Muscle of leg (tissue), 3 donors: ENCODE measurements at regions not wholly inside any gene's neighbourhood (a gene's known extent, or its start where the extent isn't known, plus 50 kb on each side); places are given as distances from the start of the nearest gene placed in this dataset.
"Not testable (repeated sequence)": the region's sequence is repeated elsewhere in the genome, so short reads cannot be mapped to it uniquely, and the experiment has no call there.

ENCODE experiments used
- DNase-seq: peaks from one replicate; pipeline ENCODE4 v3.0.0; 2013
- H3K27ac ChIP-seq: one replicate; pipeline ENCODE4 v1.5.1; 2013; ENCODE audit warnings: mild to moderate bottlenecking, low read length, control low read depth
- H3K27me3 ChIP-seq: one replicate; pipeline ENCODE4 v1.6.1; 2013; ENCODE audit warnings: low read length; ENCODE audit not compliant: control insufficient read depth, insufficient read depth
- H3K36me3 ChIP-seq: one replicate; pipeline ENCODE4 v1.6.1; 2013; ENCODE audit warnings: low read length; ENCODE audit not compliant: control insufficient read depth, insufficient read depth
- H3K4me1 ChIP-seq: one replicate; pipeline ENCODE4 v1.6.1; 2013; ENCODE audit warnings: low read length; ENCODE audit not compliant: control insufficient read depth, insufficient read depth
- H3K4me3 ChIP-seq: one replicate; pipeline ENCODE4 v1.5.1; 2013; ENCODE audit warnings: low read length, control low read depth
- H3K9me3 ChIP-seq: replicated peaks from 2 replicates; pipeline ENCODE4 v1.6.1; 2013; ENCODE audit warnings: low read depth, low read length; ENCODE audit not compliant: control insufficient read depth
- WGBS: methylation state at CpG from one replicate; pipeline ENCODE4 v1.1.5; 2013; ENCODE audit warnings: missing lambda C conversion rate; ENCODE audit not compliant: insufficient coverage; 5-methylcytosine and 5-hydroxymethylcytosine counted together

DNA sequence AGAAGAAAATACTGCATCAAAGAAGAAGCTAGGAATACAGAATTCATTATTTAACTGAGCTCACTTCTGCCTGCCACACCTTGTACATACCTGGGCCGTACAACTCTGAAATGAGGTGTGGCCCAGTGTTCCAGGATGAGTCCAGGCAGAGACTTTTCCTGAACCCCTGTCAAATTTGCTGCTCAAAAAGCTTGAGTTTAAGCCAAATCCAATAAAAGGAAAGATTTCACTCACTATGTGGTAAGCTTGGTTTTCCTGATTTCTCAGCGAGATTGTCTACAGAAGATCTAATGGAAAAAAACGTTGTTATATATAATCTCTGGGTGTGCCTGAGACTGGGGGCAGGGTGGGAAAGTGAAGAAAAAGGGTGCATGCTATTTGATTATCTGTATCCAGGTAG lies 72.1 kb upstream of the EGFR start:
- Histone ChIP-seq H3K4me3 (no peak overlapping the region), H3K27ac (no peak overlapping the region), H3K27me3 (no peaks in the 10 kb centered on the region), H3K9me3 (no peaks in the 10 kb centered on the region), H3K36me3 (no peaks in the 10 kb centered on the region), H3K4me1 (no peaks in the 10 kb centered on the region)
- DNase-seq = no peak
- WGBS = no CpG with 5 or more reads among the region's 3 CpGs

DNA sequence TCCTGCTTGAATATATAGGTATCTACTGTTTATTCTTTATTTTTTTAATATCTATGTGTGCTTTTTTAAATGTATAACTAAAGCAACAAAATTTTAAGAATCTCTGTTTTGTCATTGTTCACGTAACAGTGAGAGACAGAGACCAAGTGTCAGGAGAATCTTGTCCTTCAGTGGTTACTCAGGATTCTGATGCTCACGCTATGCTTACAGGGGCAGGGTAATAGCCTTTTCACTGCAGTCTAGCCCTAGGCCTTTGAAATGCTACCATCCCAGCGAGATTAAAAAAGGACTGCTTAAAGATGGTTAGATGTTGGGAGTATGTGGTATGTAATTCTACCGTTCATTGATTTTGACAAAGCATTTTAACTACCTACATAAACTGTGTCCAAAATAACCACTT lies 71.6 kb upstream of the EGFR start:
- Histone ChIP-seq H3K27me3 (no peaks in the 10 kb centered on the region), H3K36me3 (no peaks in the 10 kb centered on the region), H3K27ac (no peak overlapping the region), H3K4me3 (no peak overlapping the region), H3K9me3 (no peaks in the 10 kb centered on the region), H3K4me1 (no peaks in the 10 kb centered on the region)
- 93% methylated on average over 2 of the region's 4 CpGs for WGBS
- DNase-seq = no peak

DNA sequence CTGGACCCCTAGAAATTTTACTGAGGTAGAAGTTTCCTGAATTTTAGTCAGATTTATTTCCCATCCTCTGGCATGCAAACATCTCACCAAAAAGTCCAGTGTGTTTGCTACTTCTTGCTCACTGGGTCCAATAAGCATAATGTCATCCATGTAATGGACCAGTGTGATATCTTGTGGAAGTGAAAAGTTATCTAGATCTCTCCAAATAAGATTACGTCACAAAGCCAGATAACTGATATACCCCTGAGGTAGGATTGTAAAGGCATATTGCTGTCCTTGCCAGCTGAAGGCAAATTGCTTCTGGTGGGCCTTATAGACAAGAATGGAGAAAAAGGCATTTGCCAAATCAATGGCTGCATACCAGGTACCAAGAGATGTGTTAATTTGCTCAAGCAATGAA lies 69.3 kb upstream of the EGFR start:
- not testable (repeated sequence) for H3K4me3 ChIP-seq, H3K4me1 ChIP-seq, H3K27ac ChIP-seq, DNase-seq, H3K27me3 ChIP-seq, H3K36me3 ChIP-seq, H3K9me3 ChIP-seq
- WGBS = no CpG with 5 or more reads among the region's 1 CpG

DNA sequence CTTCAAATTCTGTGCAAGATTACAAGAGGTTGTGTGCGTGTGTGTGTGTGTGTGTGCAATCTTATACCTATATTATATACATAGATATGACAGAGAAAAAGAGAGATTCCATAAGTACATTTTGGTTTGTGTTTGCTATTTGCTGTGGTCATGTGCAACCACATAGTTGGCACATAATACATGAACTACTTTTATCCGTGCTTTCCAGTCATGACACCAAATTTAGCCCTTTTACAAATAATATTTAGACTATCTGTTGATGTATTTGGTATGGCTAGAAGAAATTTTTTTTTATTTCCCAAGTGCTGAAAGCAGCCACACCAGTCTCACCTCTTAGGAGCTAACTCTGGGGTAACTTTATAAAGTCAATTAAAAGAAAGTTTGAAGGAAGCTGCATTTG lies 63.5 kb upstream of the EGFR start:
- H3K36me3 ChIP-seq = no peaks in the 10 kb centered on the region
- H3K4me1 ChIP-seq = no peaks in the 10 kb centered on the region
- H3K9me3 ChIP-seq = no peaks in the 10 kb centered on the region
- no CpG with 5 or more reads among the region's 2 CpGs for WGBS
- no peak for DNase-seq
- no peak overlapping the region for H3K4me3 ChIP-seq
- H3K27me3 ChIP-seq = peaks cover 3% of the 10 kb centered on the region
- H3K27ac ChIP-seq = no peak overlapping the region

DNA sequence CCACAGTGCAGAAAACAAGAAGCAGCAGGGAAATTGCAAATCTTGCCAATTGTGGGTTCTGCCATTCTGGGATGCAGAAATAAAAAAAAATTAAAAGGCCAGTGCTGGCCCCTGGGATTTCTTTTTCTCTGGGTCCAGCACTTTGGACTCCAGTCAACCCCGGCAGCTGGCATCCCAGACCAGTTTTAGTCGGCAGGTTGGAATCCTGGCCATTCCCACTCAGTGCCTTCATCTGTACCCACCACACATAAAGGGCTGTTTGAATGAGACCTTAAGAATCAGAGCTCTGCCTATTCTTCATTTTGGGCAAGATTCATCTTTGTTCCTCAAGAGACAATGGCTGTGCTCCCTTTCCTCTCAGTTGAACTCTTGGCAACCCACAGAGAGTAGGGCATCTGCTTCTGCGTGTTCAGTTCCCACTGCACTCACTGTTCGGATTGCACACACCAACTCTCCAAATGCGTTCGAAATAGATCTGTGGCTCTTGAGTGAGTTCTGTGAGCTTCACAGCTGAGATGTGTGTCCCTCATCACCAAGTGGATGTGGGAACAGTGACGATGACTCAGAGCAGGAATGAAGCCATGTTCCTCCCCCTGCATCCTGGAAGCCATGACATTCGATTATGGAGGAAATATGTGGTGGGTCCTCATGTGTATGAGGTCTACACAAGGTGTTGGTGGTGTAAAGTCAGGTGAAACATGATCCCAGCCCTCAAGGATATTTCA lies 63.0 kb upstream of the EGFR start:
- no peak for DNase-seq
- whole genome bisulfite sequencing = 66% methylated on average over 4 of the region's 8 CpGs
- no peaks in the 10 kb centered on the region for H3K9me3 ChIP-seq
- H3K4me1 ChIP-seq = no peaks in the 10 kb centered on the region
- no peaks in the 10 kb centered on the region for H3K36me3 ChIP-seq
- H3K27ac ChIP-seq = no peak overlapping the region
- no peak overlapping the region for H3K4me3 ChIP-seq
- peaks cover 3% of the 10 kb centered on the region for H3K27me3 ChIP-seq

DNA sequence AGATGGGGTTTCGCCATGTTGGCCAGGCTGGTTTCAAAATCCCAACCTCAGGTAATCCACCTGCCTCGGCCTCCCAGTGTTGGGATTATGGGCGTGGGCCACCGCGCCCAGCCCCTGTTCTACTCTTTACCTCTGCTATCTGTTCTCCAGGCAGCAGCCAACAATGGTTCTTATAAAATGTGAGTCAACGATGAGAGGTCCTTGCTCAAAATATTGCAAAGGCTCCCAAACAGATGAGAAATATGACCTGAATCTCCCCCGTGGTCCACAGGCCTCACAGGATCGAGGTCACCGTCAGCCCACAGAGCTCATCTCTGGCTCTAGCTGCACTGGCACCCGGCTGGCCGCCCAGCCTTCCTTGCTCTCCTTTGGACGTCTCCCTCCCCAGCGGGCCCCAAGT lies 62.0 kb upstream of the EGFR start:
- Histone ChIP-seq H3K4me1 (no peaks in the 10 kb centered on the region), H3K27me3 (peaks cover 3% of the 10 kb centered on the region), H3K4me3 (no peak overlapping the region), H3K9me3 (no peaks in the 10 kb centered on the region), H3K27ac (no peak overlapping the region), H3K36me3 (no peaks in the 10 kb centered on the region)
- no peak for DNase-seq
- 67% methylated on average over 10 of the region's 13 CpGs for WGBS

DNA sequence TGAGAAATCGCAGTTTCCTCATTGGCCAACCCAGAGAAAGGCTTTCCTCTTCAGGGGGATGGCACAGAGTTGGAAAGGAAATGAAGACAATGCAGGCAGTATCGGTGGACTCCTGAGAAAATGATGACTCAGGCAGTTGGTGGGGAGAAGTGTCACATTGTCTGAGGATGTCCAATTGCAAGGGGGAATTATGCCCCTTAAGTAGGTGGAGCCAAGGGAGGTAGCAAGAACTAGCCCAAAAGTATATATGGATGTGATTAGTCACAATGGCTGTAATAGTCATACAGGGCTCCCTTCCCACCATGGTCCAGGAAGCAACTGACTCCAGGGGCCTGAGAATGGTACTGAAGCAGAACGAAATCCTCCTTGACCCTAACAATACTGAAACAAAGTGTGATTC lies 58.3 kb upstream of the EGFR start:
- whole genome bisulfite sequencing = 51% methylated on average over 3 of the region's 3 CpGs
- no peaks in the 10 kb centered on the region for H3K4me1 ChIP-seq
- H3K27ac ChIP-seq = no peak overlapping the region
- H3K36me3 ChIP-seq = no peaks in the 10 kb centered on the region
- DNase-seq = no peak
- H3K9me3 ChIP-seq = no peaks in the 10 kb centered on the region
- H3K4me3 ChIP-seq = no peak overlapping the region
- peaks cover 3% of the 10 kb centered on the region for H3K27me3 ChIP-seq

DNA sequence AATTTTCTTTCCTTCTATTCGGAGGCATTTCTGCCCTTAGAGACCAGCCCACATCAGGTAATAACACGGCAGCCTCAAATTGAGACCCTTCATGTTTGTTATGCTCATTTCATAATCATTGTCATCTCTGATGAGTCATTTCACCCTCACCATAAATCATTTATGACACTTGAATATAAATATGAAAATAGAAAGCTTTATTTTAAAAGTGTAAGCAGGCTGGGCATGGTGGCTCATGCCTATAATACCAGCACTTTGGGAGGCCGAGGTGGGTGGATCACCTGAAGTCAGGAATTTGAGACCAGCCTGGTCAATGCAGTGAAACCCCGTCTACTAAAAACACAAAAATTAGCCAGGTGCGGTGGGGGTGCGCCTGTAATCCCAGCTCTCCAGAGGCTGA lies 57.4 kb upstream of the EGFR start:
- no peak for DNase-seq
- WGBS = no CpG with 5 or more reads among the region's 6 CpGs
- Histone ChIP-seq H3K4me1 (no peaks in the 10 kb centered on the region), H3K9me3 (no peaks in the 10 kb centered on the region), H3K36me3 (no peaks in the 10 kb centered on the region), H3K27me3 (peaks cover 3% of the 10 kb centered on the region), H3K27ac (no peak overlapping the region), H3K4me3 (no peak overlapping the region)

DNA sequence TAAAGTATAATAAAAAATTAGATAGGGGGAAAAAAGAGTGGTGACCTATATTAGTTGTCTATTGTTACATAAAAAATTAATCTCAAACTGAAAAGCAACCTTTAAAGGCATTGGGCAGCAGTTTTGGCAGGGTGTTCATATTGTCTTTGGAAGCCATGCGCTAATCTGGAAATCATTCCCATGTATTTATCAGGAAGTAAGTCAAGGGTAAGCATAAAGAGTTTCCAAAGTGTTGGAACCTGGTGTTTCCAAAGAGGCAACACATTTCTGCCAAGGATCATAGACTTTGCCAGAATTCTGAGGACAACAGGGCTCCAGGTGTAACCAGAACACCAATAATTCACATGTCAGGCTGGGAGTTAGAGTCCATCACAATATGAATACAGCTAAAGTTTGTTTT lies 55.7 kb upstream of the EGFR start:
- Histone ChIP-seq H3K36me3 (no peaks in the 10 kb centered on the region), H3K27ac (no peak overlapping the region), H3K4me3 (no peak overlapping the region), H3K9me3 (no peaks in the 10 kb centered on the region), H3K4me1 (no peaks in the 10 kb centered on the region), H3K27me3 (peaks cover 3% of the 10 kb centered on the region)
- no CpG with 5 or more reads among the region's 1 CpG for WGBS
- DNase-seq = no peak

DNA sequence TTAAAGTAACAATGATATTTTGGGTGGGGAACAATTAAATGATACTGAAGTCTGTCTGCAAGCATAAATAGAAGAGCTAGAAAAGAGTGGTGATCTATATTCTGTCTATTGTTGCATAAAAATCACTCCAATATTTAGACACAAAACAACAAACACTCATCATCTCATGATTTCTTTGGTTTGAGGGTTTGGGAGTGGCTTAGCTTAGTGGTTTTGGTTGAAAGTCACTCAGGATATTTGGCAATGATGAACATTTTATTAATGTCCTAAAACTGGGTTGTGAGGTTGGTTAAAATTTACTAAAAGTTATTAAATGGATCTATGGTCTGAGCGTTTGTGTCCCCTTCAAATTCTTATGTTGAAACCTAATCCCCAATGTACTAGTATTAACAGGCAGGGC lies 54.7 kb upstream of the EGFR start:
- Histone ChIP-seq H3K27me3 (peaks cover 3% of the 10 kb centered on the region), H3K27ac (no peak overlapping the region), H3K4me3 (no peak overlapping the region), H3K4me1 (no peaks in the 10 kb centered on the region), H3K9me3 (no peaks in the 10 kb centered on the region), H3K36me3 (no peaks in the 10 kb centered on the region)
- no CpG with 5 or more reads among the region's 1 CpG for WGBS
- no peak for DNase-seq

DNA sequence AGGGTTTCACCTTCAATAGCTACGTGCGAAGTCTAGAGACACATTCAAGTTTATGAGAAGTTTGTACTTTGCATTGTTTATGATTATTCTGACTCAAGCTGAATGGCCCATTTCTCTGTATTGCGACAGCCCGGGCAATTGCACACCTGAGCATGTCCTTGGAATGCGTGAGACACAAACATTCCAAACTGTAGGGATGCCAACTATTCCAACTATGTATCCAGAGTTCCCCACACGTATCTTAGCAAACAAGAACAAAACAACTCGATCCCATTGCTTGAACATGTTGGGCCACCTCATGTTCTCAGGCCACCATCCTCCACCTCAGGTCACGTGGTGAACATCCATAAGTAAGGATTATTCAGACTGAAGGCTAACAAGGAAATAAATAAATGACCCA lies 51.4 kb upstream of the EGFR start:
- H3K36me3 ChIP-seq = no peaks in the 10 kb centered on the region
- H3K9me3 ChIP-seq = no peaks in the 10 kb centered on the region
- no peaks in the 10 kb centered on the region for H3K4me1 ChIP-seq
- no peak for DNase-seq
- no peak overlapping the region for H3K27ac ChIP-seq
- 78% methylated on average over 4 of the region's 8 CpGs for WGBS
- H3K27me3 ChIP-seq = no peaks in the 10 kb centered on the region
- no peak overlapping the region for H3K4me3 ChIP-seq
